AG09319 (cell line): ENCODE measurements at regions not wholly inside any gene's neighbourhood (a gene's known extent, or its start where the extent isn't known, plus 50 kb on each side); places are given as distances from the start of the nearest gene placed in this dataset.

Experiments used
- DNase-seq: peaks from one replicate; pipeline ENCODE4 v3.0.0-alpha.2; 2010; ENCODE audit warnings: low read depth; ENCODE audit errors: extremely low read depth
- CTCF ChIP-seq: IDR thresholded peaks from 2 replicates; pipeline ENCODE4 v1.5.1; 2011; ENCODE audit warnings: low read depth, mild to moderate bottlenecking, inconsistent platforms, low read length, moderate library complexity

- TF ChIP-seq CTCF = no peak
- DNase-seq = no peak
Measured at GRCh38 chr18:10033016-10033399, 119.2 kb downstream of the VAPA start.

- TF ChIP-seq CTCF = no peak
Measured at GRCh38 chr18:10035281-10035991, 121.6 kb downstream of the VAPA start.

GRCh38 chr18:10036479-10036878, 122.7 kb downstream of the VAPA start:
- DNase-seq = no peak

More at GRCh38 chr18:10035281-10035991, 121.6 kb downstream of the VAPA start:
- DNase-seq = no peak

GRCh38 chr18:10037181-10037580, 123.4 kb downstream of the VAPA start:
- DNase-seq = no peak
- TF ChIP-seq CTCF = no peak

More at GRCh38 chr18:10036479-10036878, 122.7 kb downstream of the VAPA start:
- no peak for TF ChIP-seq CTCF

- no peak for TF ChIP-seq CTCF
Measured at GRCh38 chr18:10038268-10038667, 124.5 kb downstream of the VAPA start.

GRCh38 chr18:10040287-10041011, 126.6 kb downstream of the VAPA start:
- DNase-seq = no peak
- TF ChIP-seq CTCF = no peak

More at GRCh38 chr18:10038268-10038667, 124.5 kb downstream of the VAPA start:
- no peak for DNase-seq

GRCh38 chr18:10041180-10041579, 127.4 kb downstream of the VAPA start:
- no peak for TF ChIP-seq CTCF
- no peak for DNase-seq
